ENCODE measurements at regions not wholly inside any gene's neighbourhood (a gene's known extent, or its start where the extent isn't known, plus 50 kb on each side); places are given as distances from the start of the nearest gene placed in this dataset.

- no peak for TF ChIP-seq CTCF (IDR thresholded peaks at IDR 0.05 in 2 of 3, conservative IDR thresholded peaks at IDR 0.05 in 1 of 3; ENCODE audit: insufficient read depth in 2 of 3, low read depth in 1 of 3, low read length in 3 of 3)
- no peak for TF ChIP-seq HNRNPLL (IDR thresholded peaks at IDR 0.05; ENCODE audit: low read depth, low read length, poor library complexity, severe bottlenecking)
- TF ChIP-seq ATF2 (CRISPR knock-in tag; IDR thresholded peaks at IDR 0.05): no peak
- no peak for TF ChIP-seq FOXM1 (IDR thresholded peaks at IDR 0.05; ENCODE audit: low read depth)
- no peak for TF ChIP-seq FOXM1 (CRISPR knock-in tag; IDR thresholded peaks at IDR 0.05; ENCODE audit: low read depth)
- no peak for TF ChIP-seq ZNF639 (CRISPR knock-in tag; conservative IDR thresholded peaks at IDR 0.05 in 1 of 2, IDR thresholded peaks at IDR 0.05 in 1 of 2)
- no peak for TF ChIP-seq MYBL2 (IDR thresholded peaks at IDR 0.05; ENCODE audit: low read depth)
- no peak for TF ChIP-seq MYBL2 (CRISPR knock-in tag; IDR thresholded peaks at IDR 0.05; ENCODE audit: borderline replicate concordance)
Observed at GRCh38 chr4:23149815-23150214, 457.1 kb downstream of the GBA3 start.

All from K562 (cell line).